HCT116 (cell line): ENCODE measurements at regions not wholly inside any gene's neighbourhood (a gene's known extent, or its start where the extent isn't known, plus 50 kb on each side); places are given as distances from the start of the nearest gene placed in this dataset.

ENCODE experiments used
- ATF3 ChIP-seq: IDR thresholded peaks from 2 replicates; pipeline ENCODE4 v1.6.1; 2012
- CEBPB ChIP-seq: IDR thresholded peaks from 2 replicates; pipeline ENCODE4 v1.6.1; 2012; ENCODE audit warnings: low read depth
- CTCF ChIP-seq, 3 experiments: fragments of 200-600 bp in 1 of 3; sonication (generic) in 1 of 3; IDR thresholded peaks in 2 of 3; conservative IDR thresholded peaks in 1 of 3; 2 replicates each; pipeline ENCODE4 v1.5.1; 2012 to 2017; ENCODE audit warnings: low read depth in 2 of 3, low read length in 2 of 3, antibody characterized with exemption in 1 of 3, borderline replicate concordance in 1 of 3, control low read depth in 1 of 3, mild to moderate bottlenecking in 1 of 3, mixed read lengths in 1 of 3, mixed run types in 1 of 3, moderate library complexity in 1 of 3; ENCODE audit not compliant: insufficient read depth in 1 of 3
- ELF1 ChIP-seq: IDR thresholded peaks from 2 replicates; pipeline ENCODE4 v1.6.1; 2012; ENCODE audit warnings: low read depth, borderline replicate concordance
- EZH2 ChIP-seq: fragments of 200-600 bp; sonication (generic); IDR thresholded peaks from 2 replicates; pipeline ENCODE4 v1.6.1; 2017; ENCODE audit warnings: antibody characterized with exemption, mixed run types
- EZH2phosphoT487 ChIP-seq: fragments of 200-600 bp; IDR thresholded peaks from 2 replicates; pipeline ENCODE4 v1.6.1; 2018; ENCODE audit warnings: antibody characterized with exemption, borderline replicate concordance
- JUND ChIP-seq: IDR thresholded peaks from 2 replicates; pipeline ENCODE4 v1.6.1; 2012
- MAX ChIP-seq: IDR thresholded peaks from 2 replicates; pipeline ENCODE4 v1.6.1; 2012
- POLR2A ChIP-seq: IDR thresholded peaks from 2 replicates; pipeline ENCODE4 v1.7.0; 2011; ENCODE audit warnings: borderline replicate concordance; ENCODE audit not compliant: insufficient read depth, insufficient read length; ENCODE audit errors: extremely low read depth
- POLR2AphosphoS5 ChIP-seq: IDR thresholded peaks from 2 replicates; pipeline ENCODE4 v1.6.1; 2011; ENCODE audit warnings: mild to moderate bottlenecking, low read depth, low read length, moderate library complexity
- RAD21 ChIP-seq: IDR thresholded peaks from 2 replicates; pipeline ENCODE4 v1.6.1; 2012; ENCODE audit warnings: low read depth, mild to moderate bottlenecking
- REST ChIP-seq: IDR thresholded peaks from 2 replicates; pipeline ENCODE4 v1.6.1; 2012; ENCODE audit warnings: low read depth
- SIN3A ChIP-seq: IDR thresholded peaks from 2 replicates; pipeline ENCODE4 v1.6.1; 2012; ENCODE audit warnings: low read depth
- SP1 ChIP-seq: IDR thresholded peaks from 2 replicates; pipeline ENCODE4 v1.6.1; 2012; ENCODE audit warnings: low read depth

GRCh38 chr7:79730971-79731370 is 277.5 kb upstream of the MAGI2 start:
- TF ChIP-seq CTCF (IDR thresholded peaks at IDR 0.05 in 2 of 3, conservative IDR thresholded peaks at IDR 0.05 in 1 of 3; ENCODE audit: borderline replicate concordance in 1 of 3, insufficient read depth in 1 of 3, low read depth in 2 of 3, low read length in 2 of 3) (no peak), POLR2A (no peak), ELF1 (no peak), EZH2phosphoT487 (no peak), POLR2AphosphoS5 (no peak), SP1 (no peak), RAD21 (no peak), MAX (no peak), REST (no peak), JUND (no peak), CEBPB (no peak), ATF3 (no peak), EZH2 (no peak), SIN3A (no peak)
